ENCODE measurements at regions not wholly inside any gene's neighbourhood (a gene's known extent, or its start where the extent isn't known, plus 50 kb on each side); places are given as distances from the start of the nearest gene placed in this dataset.

DNA sequence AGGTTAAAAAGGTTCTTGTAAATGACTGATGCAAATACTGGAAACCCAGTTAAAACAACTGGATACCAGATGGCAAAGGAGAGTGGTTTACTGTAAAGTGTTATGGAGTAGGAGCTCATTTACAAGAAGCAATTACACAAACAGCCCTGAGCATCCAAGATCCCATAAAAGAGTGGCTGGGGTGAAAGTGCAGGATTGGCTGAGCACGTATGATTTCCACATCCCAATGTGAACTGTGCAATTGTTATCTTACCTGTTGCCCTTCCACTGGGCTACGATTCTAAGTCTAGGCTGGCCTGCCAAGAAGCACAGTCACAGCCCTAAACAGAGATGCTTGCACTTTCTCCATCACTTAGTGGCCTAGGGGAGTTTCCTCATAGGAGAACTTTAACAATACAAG, 277.6 kb upstream of the RUNX1 start:
- Histone ChIP-seq H3K79me2 (ENCODE audit: insufficient read depth, low read length) (no peaks in the 10 kb centered on the region), H2AFZ (ENCODE audit: low read length) (no peak overlapping the region), H3K4me1 (ENCODE audit: insufficient read depth, low read length, poor library complexity, severe bottlenecking) (no peaks in the 10 kb centered on the region), H3K9me3 (ENCODE audit: insufficient read depth, low read depth, low read length) (no peaks in the 10 kb centered on the region), H4K20me1 (ENCODE audit: insufficient read depth, low read length, poor library complexity, severe bottlenecking) (no peaks in the 10 kb centered on the region), H3F3A (ENCODE audit: low read depth) (no peaks in the 10 kb centered on the region), H3K9ac (ENCODE audit: low read depth, low read length, poor library complexity, severe bottlenecking) (no peak overlapping the region), H3K9me2 (replicated peaks; ENCODE audit: low read depth, low read length) (no peaks in the 10 kb centered on the region), H3K4me3 (ENCODE audit: low read length, poor library complexity, severe bottlenecking) (no peak overlapping the region), H3K36me3 (ENCODE audit: insufficient read depth, low read length) (no peaks in the 10 kb centered on the region), H3K4me2 (ENCODE audit: low read depth, low read length, poor library complexity, severe bottlenecking) (no peak overlapping the region), H3K27me3 (ENCODE audit: insufficient read depth, low read length, poor library complexity, severe bottlenecking) (no peaks in the 10 kb centered on the region)
- TF ChIP-seq CTCF (conservative IDR thresholded peaks at IDR 0.05; ENCODE audit: low read length) (no peak), EZH2phosphoT487 (IDR thresholded peaks at IDR 0.05; ENCODE audit: borderline replicate concordance) (no peak)

DNA sequence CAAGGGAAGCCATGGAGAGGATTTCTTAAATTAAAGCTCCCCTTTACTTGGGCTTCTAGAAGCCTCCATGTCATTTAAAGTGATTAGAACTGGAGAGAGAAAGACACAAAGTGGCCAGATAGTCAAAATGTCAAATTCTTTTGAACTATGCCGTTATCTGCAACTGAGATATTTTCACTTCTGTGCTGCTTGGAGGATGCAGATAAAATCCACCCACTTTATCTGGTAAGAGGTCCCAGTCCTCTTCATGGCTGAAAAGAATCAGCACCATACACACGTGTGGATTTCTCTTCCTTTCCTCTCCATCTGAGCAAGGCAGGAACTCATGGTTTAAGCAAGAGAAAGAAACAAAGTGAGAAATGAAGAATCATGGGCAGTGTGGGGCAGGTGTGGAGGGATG, 276.9 kb upstream of the RUNX1 start:
- no peaks in the 10 kb centered on the region for H3K9me2 ChIP-seq (replicated peaks; ENCODE audit: low read depth, low read length)
- H3K4me3 ChIP-seq (ENCODE audit: low read length, poor library complexity, severe bottlenecking) = no peak overlapping the region
- no peak overlapping the region for H3K9ac ChIP-seq (ENCODE audit: low read depth, low read length, poor library complexity, severe bottlenecking)
- no peaks in the 10 kb centered on the region for H4K20me1 ChIP-seq (ENCODE audit: insufficient read depth, low read length, poor library complexity, severe bottlenecking)
- H3K4me1 ChIP-seq (ENCODE audit: insufficient read depth, low read length, poor library complexity, severe bottlenecking) = no peaks in the 10 kb centered on the region
- H3K36me3 ChIP-seq (ENCODE audit: insufficient read depth, low read length) = no peaks in the 10 kb centered on the region
- no peaks in the 10 kb centered on the region for H3K27me3 ChIP-seq (ENCODE audit: insufficient read depth, low read length, poor library complexity, severe bottlenecking)
- no peaks in the 10 kb centered on the region for H3F3A ChIP-seq (ENCODE audit: low read depth)
- no peaks in the 10 kb centered on the region for H3K9me3 ChIP-seq (ENCODE audit: insufficient read depth, low read depth, low read length)
- H2AFZ ChIP-seq (ENCODE audit: low read length) = no peak overlapping the region
- H3K79me2 ChIP-seq (ENCODE audit: insufficient read depth, low read length) = no peaks in the 10 kb centered on the region
- no peak for TF ChIP-seq EZH2phosphoT487 (IDR thresholded peaks at IDR 0.05; ENCODE audit: borderline replicate concordance)
- no peak for TF ChIP-seq CTCF (conservative IDR thresholded peaks at IDR 0.05; ENCODE audit: low read length)
- no peak overlapping the region for H3K4me2 ChIP-seq (ENCODE audit: low read depth, low read length, poor library complexity, severe bottlenecking)

- Histone ChIP-seq H2AFZ (ENCODE audit: low read length) (no peak overlapping the region), H3K4me3 (ENCODE audit: low read length, poor library complexity, severe bottlenecking) (no peak overlapping the region), H3K79me2 (ENCODE audit: insufficient read depth, low read length) (no peaks in the 10 kb centered on the region), H3K36me3 (ENCODE audit: insufficient read depth, low read length) (no peaks in the 10 kb centered on the region), H3K4me2 (ENCODE audit: low read depth, low read length, poor library complexity, severe bottlenecking) (no peak overlapping the region), H3K4me1 (ENCODE audit: insufficient read depth, low read length, poor library complexity, severe bottlenecking) (no peaks in the 10 kb centered on the region), H3K27me3 (ENCODE audit: insufficient read depth, low read length, poor library complexity, severe bottlenecking) (no peaks in the 10 kb centered on the region), H3K9ac (ENCODE audit: low read depth, low read length, poor library complexity, severe bottlenecking) (no peak overlapping the region), H3K9me2 (replicated peaks; ENCODE audit: low read depth, low read length) (no peaks in the 10 kb centered on the region), H4K20me1 (ENCODE audit: insufficient read depth, low read length, poor library complexity, severe bottlenecking) (no peaks in the 10 kb centered on the region), H3K9me3 (ENCODE audit: insufficient read depth, low read depth, low read length) (no peaks in the 10 kb centered on the region), H3F3A (ENCODE audit: low read depth) (no peaks in the 10 kb centered on the region)
- TF ChIP-seq CTCF (conservative IDR thresholded peaks at IDR 0.05; ENCODE audit: low read length) (no peak), EZH2phosphoT487 (IDR thresholded peaks at IDR 0.05; ENCODE audit: borderline replicate concordance) (no peak)
Measured at GRCh38 chr21:35324372-35325220, 275.5 kb upstream of the RUNX1 start.
